ENCODE measurements at regions not wholly inside any gene's neighbourhood (a gene's known extent, or its start where the extent isn't known, plus 50 kb on each side); places are given as distances from the start of the nearest gene placed in this dataset.

- intact Hi-C loops (cut with DNase I): no loop called here
- peak in 1 of 42 donors; percentile 14 for DNase-seq
Measured at GRCh38 chr2:200725596-200725995, 86.1 kb upstream of the BZW1 start.

GRCh38 chr2:200728630-200729029 is 83.1 kb upstream of the BZW1 start:
- no peak for DNase-seq
- intact Hi-C loops (cut with DNase I): no loop called here

GRCh38 chr2:200730302-200730701 is 81.4 kb upstream of the BZW1 start:
- no peak for DNase-seq
- intact Hi-C loops (cut with DNase I): no loop called here

GRCh38 chr2:200730960-200731359 is 80.8 kb upstream of the BZW1 start:
- intact Hi-C loops (cut with DNase I): no loop called here
- DNase-seq: no peak

GRCh38 chr2:200732866-200733265 is 78.8 kb upstream of the BZW1 start:
- intact Hi-C loops (cut with DNase I): loop anchor here (1.0 kb wide), 1 partner anchor 20 kb away; no protein-coding TSS in a partner anchor
- DNase-seq: no peak

GRCh38 chr2:200733713-200734198 is 78.0 kb upstream of the BZW1 start:
- DNase-seq: peak in 14 of 42 donors; percentile 16 to 61 (median 28)

GRCh38 chr2:200735061-200735460 is 76.6 kb upstream of the BZW1 start:
- DNase-seq: peak in 41 of 42 donors; percentile 52 to 97 (median 81)
- intact Hi-C loops (cut with DNase I): no loop called here

More at GRCh38 chr2:200733713-200734198, 78.0 kb upstream of the BZW1 start:
- intact Hi-C loops (cut with DNase I): loop anchor here (1.0 kb wide), 1 partner anchor 20 kb away; no protein-coding TSS in a partner anchor

- DNase-seq: no peak
- intact Hi-C loops (cut with DNase I): no loop called here
Measured at GRCh38 chr2:200736646-200737274, 75.0 kb upstream of the BZW1 start.

- intact Hi-C loops (cut with DNase I): no loop called here
- DNase-seq: no peak
Measured at GRCh38 chr2:200737585-200737984, 74.1 kb upstream of the BZW1 start.

GRCh38 chr2:200738590-200738989 is 73.1 kb upstream of the BZW1 start:
- intact Hi-C loops (cut with DNase I): no loop called here
- DNase-seq: peak in 5 of 42 donors; percentile 6 to 52 (median 8)

- intact Hi-C loops (cut with DNase I): no loop called here
- DNase-seq: no peak
Measured at GRCh38 chr2:200740907-200741306, 70.8 kb upstream of the BZW1 start.

GRCh38 chr2:200741468-200742202 is 70.1 kb upstream of the BZW1 start:
- intact Hi-C loops (cut with DNase I): no loop called here
- DNase-seq: no peak

GRCh38 chr2:200742426-200742825 is 69.3 kb upstream of the BZW1 start:
- intact Hi-C loops (cut with DNase I): no loop called here
- DNase-seq: no peak

GRCh38 chr2:200743042-200743676 is 68.6 kb upstream of the BZW1 start:
- DNase-seq: no peak

GRCh38 chr2:200744201-200744602 is 67.5 kb upstream of the BZW1 start:
- no peak for DNase-seq
- intact Hi-C loops (cut with DNase I): no loop called here

More at GRCh38 chr2:200743042-200743676, 68.6 kb upstream of the BZW1 start:
- intact Hi-C loops (cut with DNase I): no loop called here

GRCh38 chr2:200746301-200746700 is 65.4 kb upstream of the BZW1 start:
- peak in 1 of 42 donors; percentile 7 for DNase-seq
- intact Hi-C loops (cut with DNase I): no loop called here

- no peak for DNase-seq
- intact Hi-C loops (cut with DNase I): no loop called here
Measured at GRCh38 chr2:200747668-200748618, 63.8 kb upstream of the BZW1 start.

GRCh38 chr2:200748779-200749178 is 62.9 kb upstream of the BZW1 start:
- intact Hi-C loops (cut with DNase I): no loop called here
- DNase-seq: no peak

Data from head of caudate nucleus (tissue), 42 donors.